Esophagus squamous epithelium (tissue), 5 donors: ENCODE measurements at regions not wholly inside any gene's neighbourhood (a gene's known extent, or its start where the extent isn't known, plus 50 kb on each side); places are given as distances from the start of the nearest gene placed in this dataset.

ENCODE experiments used
- DNase-seq: peaks from one replicate; lab custom pipeline; 2025; lab: John Stamatoyannopoulos, UW
- H3K27ac ChIP-seq, 4 donors: fragments of 200-600 bp; sonication (generic); one replicate each; pipeline ENCODE4 v1.5.1; 2016 to 2019; ENCODE audit warnings: mild to moderate bottlenecking in 1 of 4
- H3K27me3 ChIP-seq, 4 donors: fragments of 200-600 bp; sonication (generic); 1 replicate in 3 of 4; 2 replicates in 1 of 4; pipeline versions ENCODE4 v1.5.1 to v1.6.0; 2017 to 2021; ENCODE audit warnings: antibody characterized with exemption in 1 of 4
- H3K36me3 ChIP-seq, 3 donors: fragments of 200-600 bp; sonication (generic); one replicate each; pipeline ENCODE4 v1.5.1; 2016 to 2019
- H3K4me1 ChIP-seq, 3 donors: fragments of 200-600 bp; sonication (generic); one replicate each; pipeline ENCODE4 v1.5.1; 2017 to 2019
- H3K4me3 ChIP-seq, 4 donors: fragments of 200-600 bp; sonication (generic); 1 replicate in 3 of 4; 2 replicates in 1 of 4; pipeline ENCODE4 v1.5.1; 2016 to 2019; ENCODE audit warnings: mild to moderate bottlenecking in 2 of 4, moderate library complexity in 1 of 4
- H3K9me3 ChIP-seq, 3 donors: fragments of 200-600 bp; sonication (generic); one replicate each; pipeline ENCODE4 v1.5.1; 2016 to 2019
- POLR2A ChIP-seq, 4 donors: fragments of 450-650 bp; IDR thresholded peaks; one replicate each; pipeline ENCODE4 v1.6.1; 2017; ENCODE audit warnings: antibody characterized with exemption in 4 of 4, mild to moderate bottlenecking in 4 of 4, moderate library complexity in 3 of 4
- WGBS, 2 donors: methylation state at CpG; one replicate each; pipeline ENCODE4 v1.1.5; 2018; 5-methylcytosine and 5-hydroxymethylcytosine counted together
- intact Hi-C: fragments of 100-400 bp; cut with DNase I; formaldehyde crosslinking; loops from one replicate; pipeline ENCODE4 v1.15.0; 2022
- TF ChIP-seq, protein P1 (sequence below), 6 experiments: fragments of 450-650 bp in 4 of 6; fragments of 200-600 bp in 2 of 6; sonication (generic) in 2 of 6; IDR thresholded peaks; one replicate each; pipeline ENCODE4 v1.5.1; 2016 to 2019; ENCODE audit warnings: antibody characterized with exemption in 6 of 6, mild to moderate bottlenecking in 4 of 6, moderate library complexity in 4 of 6
- donor health status: DM: yes; HTN: yes; CAD: no.

DNA sequence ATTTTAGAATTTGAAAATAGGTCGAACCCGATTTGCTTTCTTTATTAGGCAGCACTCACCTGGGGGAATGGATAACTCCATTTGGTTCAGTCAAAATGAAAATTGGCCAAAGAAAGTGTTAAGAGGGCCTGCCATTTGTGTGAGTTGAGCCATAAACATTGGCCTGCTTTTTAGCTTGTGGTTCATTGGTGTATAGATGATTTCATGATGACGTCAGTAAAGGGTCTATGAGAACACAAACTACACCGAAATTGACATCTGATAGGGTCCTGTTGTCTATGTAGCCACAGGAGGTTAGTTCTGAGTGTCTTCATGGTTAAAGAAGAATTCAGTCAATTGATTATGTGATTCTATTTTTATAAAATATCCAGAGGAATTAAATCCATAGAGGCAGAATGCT is 1001.5 kb upstream of the EEF2KMT start:
- Histone ChIP-seq H3K27ac (no peak overlapping the region), H3K27me3 (no peaks in the 10 kb centered on the region), H3K4me1 (peaks cover 0 to 11% (median 0%) of the 10 kb centered on the region in 3 donors), H3K36me3 (no peaks in the 10 kb centered on the region), H3K9me3 (no peaks in the 10 kb centered on the region), H3K4me3 (no peak overlapping the region)
- no peak for DNase-seq
- no peak for TF ChIP-seq POLR2A (IDR thresholded peaks at IDR 0.05)
- TF ChIP-seq, protein P1, sequence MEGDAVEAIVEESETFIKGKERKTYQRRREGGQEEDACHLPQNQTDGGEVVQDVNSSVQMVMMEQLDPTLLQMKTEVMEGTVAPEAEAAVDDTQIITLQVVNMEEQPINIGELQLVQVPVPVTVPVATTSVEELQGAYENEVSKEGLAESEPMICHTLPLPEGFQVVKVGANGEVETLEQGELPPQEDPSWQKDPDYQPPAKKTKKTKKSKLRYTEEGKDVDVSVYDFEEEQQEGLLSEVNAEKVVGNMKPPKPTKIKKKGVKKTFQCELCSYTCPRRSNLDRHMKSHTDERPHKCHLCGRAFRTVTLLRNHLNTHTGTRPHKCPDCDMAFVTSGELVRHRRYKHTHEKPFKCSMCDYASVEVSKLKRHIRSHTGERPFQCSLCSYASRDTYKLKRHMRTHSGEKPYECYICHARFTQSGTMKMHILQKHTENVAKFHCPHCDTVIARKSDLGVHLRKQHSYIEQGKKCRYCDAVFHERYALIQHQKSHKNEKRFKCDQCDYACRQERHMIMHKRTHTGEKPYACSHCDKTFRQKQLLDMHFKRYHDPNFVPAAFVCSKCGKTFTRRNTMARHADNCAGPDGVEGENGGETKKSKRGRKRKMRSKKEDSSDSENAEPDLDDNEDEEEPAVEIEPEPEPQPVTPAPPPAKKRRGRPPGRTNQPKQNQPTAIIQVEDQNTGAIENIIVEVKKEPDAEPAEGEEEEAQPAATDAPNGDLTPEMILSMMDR (IDR thresholded peaks at IDR 0.05), result no peak
- intact Hi-C loops, result no loop called here
- WGBS, 2 donors, result 84 to 86% methylated on average over 4 of the region's 4 CpGs

DNA sequence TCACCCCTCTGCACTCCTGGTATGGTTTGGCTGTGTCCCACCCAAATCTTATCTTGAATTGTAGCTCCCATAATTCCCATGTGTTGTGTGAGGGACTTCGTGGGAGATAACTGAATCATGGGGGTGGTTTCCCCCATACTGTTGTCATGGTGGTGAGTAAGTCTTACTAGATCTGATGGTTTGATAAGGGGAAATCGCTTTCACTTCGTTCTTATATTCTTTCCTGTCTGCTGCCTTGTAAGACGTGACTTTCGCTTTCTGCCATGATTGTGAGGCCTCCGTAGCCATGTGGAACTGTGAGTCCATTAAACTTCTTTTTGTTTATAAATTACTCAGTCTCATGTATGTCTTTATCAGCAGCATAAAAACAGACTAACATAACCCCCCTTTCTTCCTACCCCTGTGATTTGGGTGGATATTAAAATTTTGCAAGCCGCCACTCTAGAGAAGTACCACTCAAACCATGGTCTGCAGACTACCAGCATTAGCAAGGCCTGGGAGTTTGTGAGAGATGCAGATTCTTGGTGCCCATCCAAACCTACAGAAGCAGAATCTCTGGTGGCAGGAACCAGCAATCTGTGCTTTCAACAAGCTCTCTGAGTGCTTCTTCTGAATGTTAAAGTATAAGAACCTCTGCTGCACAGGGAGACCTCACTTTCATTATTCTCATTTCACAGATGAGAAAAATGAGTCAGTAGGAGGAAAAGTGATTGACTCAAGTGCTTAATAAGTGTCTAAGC is 999.5 kb upstream of the EEF2KMT start:
- no peaks in the 10 kb centered on the region for H3K27me3 ChIP-seq
- peaks cover 0 to 9% (median 0%) of the 10 kb centered on the region in 3 donors for H3K4me1 ChIP-seq
- DNase-seq, result no peak

DNA sequence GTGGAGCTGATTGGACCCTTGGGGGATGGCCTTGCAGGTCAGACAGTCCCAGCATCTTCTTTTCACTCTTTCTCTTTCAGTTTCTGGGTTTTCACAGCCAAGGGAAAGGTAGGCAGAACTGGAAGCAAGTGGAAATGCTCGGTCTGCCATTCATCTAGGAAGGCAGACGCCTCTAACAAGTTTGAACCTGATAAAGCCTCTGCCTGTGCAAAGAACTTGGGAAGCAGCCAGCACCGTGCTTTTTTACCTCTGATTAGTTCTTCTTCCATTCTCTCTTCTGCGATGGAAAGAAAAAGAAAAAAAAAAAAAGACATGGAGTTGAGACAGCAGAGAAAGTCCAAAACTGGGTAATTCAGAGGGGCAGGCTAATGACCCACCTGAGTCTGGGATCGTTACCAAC is 997.8 kb upstream of the EEF2KMT start:
- Histone ChIP-seq H3K9me3 (peaks cover 0 to 11% (median 0%) of the 10 kb centered on the region in 3 donors), H3K4me3 (no peak overlapping the region), H3K27ac (no peak overlapping the region), H3K27me3 (no peaks in the 10 kb centered on the region), H3K36me3 (no peaks in the 10 kb centered on the region), H3K4me1 (peaks cover 0 to 21% (median 0%) of the 10 kb centered on the region in 3 donors)
- no peak for DNase-seq
- 26 to 33% methylated on average over 5 of the region's 5 CpGs for WGBS, 2 donors
- intact Hi-C loops, result no loop called here
- TF ChIP-seq, protein P1 (IDR thresholded peaks at IDR 0.05), result no peak
- no peak for TF ChIP-seq POLR2A (IDR thresholded peaks at IDR 0.05)

More for the DNA sequence above, 999.5 kb upstream of the EEF2KMT start:
- no peaks in the 10 kb centered on the region for H3K36me3 ChIP-seq
- WGBS, 2 donors, result 85 to 90% methylated on average over 6 to 7 of the region's 7 CpGs
- intact Hi-C loops, result no loop called here
- no peak overlapping the region for H3K27ac ChIP-seq
- H3K4me3 ChIP-seq, result no peak overlapping the region
- peaks cover 0 to 8% (median 0%) of the 10 kb centered on the region in 3 donors for H3K9me3 ChIP-seq
- TF ChIP-seq, protein P1 (IDR thresholded peaks at IDR 0.05), result no peak
- TF ChIP-seq POLR2A (IDR thresholded peaks at IDR 0.05), result no peak

DNA sequence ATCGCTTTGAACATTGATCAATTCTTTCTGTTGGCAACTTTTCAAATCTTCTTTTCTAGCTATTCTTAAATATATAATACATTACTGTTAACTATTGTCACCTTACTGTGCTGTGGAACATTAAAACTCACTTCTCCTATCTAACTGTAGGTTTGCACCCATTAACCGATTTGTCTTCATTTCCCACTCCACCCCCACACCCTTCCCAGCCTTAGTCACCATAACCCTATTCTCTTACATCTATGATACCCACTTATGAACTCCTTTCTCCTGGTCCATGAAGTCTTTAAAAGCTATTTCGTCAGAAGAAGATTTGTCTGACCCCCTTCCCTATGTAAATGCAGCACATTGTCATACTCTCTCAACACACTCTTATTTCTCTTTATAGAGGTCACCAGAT is 993.4 kb upstream of the EEF2KMT start:
- intact Hi-C loops, result no loop called here
- H3K27me3 ChIP-seq, result peaks cover 0 to 7% (median 0%) of the 10 kb centered on the region in 4 donors
- 74 to 79% methylated on average over 3 of the region's 3 CpGs for WGBS, 2 donors

More for the DNA sequence above, 993.4 kb upstream of the EEF2KMT start:
- H3K36me3 ChIP-seq, result no peaks in the 10 kb centered on the region
- TF ChIP-seq POLR2A (IDR thresholded peaks at IDR 0.05), result no peak
- TF ChIP-seq, protein P1 (IDR thresholded peaks at IDR 0.05), result no peak
- H3K4me3 ChIP-seq, result no peak overlapping the region
- peaks cover 0 to 11% (median 0%) of the 10 kb centered on the region in 3 donors for H3K9me3 ChIP-seq
- no peak overlapping the region for H3K27ac ChIP-seq
- DNase-seq, result no peak
- peaks cover 0 to 24% (median 0%) of the 10 kb centered on the region in 3 donors for H3K4me1 ChIP-seq
